Mesendoderm (in vitro differentiated cells): ENCODE measurements at regions not wholly inside any gene's neighbourhood (a gene's known extent, or its start where the extent isn't known, plus 50 kb on each side); places are given as distances from the start of the nearest gene placed in this dataset.

Experiments used
- DNase-seq: peaks from one replicate; pipeline ENCODE4 v3.0.0; 2013
- H2AK5ac ChIP-seq: 2 replicates; pipeline ENCODE4 v1.6.1; 2013; ENCODE audit warnings: low read length, inconsistent platforms
- H2BK120ac ChIP-seq: 2 replicates; pipeline ENCODE4 v1.6.1; 2013; ENCODE audit warnings: low read depth, mild to moderate bottlenecking, low read length, moderate library complexity, mixed read lengths
- H2BK15ac ChIP-seq: replicated peaks from 2 replicates; pipeline ENCODE4 v1.6.1; 2013; ENCODE audit warnings: low read depth, mild to moderate bottlenecking, moderate library complexity
- H2BK5ac ChIP-seq: 2 replicates; pipeline ENCODE4 v1.6.1; 2013; ENCODE audit warnings: low read length, inconsistent platforms
- H3K18ac ChIP-seq: 2 replicates; pipeline ENCODE4 v1.6.1; 2013; ENCODE audit warnings: mild to moderate bottlenecking, low read length, mixed read lengths
- H3K23ac ChIP-seq: one replicate; pipeline ENCODE4 v1.6.1; 2013; ENCODE audit warnings: low read length
- H3K27ac ChIP-seq: 2 replicates; pipeline ENCODE4 v1.5.1; 2013; ENCODE audit warnings: low read depth, mild to moderate bottlenecking, inconsistent platforms, low read length, moderate library complexity
- H3K27me3 ChIP-seq: 2 replicates; pipeline ENCODE4 v1.6.1; 2013; ENCODE audit warnings: low read length, control low read depth, mild to moderate bottlenecking, inconsistent platforms; ENCODE audit not compliant: insufficient read depth, poor library complexity
- H3K36me3 ChIP-seq: 2 replicates; pipeline ENCODE4 v1.6.1; 2013; ENCODE audit warnings: low read length, inconsistent platforms; ENCODE audit not compliant: control insufficient read depth, insufficient read depth
- H3K4ac ChIP-seq: one replicate; pipeline ENCODE4 v1.6.1; 2013; ENCODE audit warnings: low read depth, mild to moderate bottlenecking, low read length, moderate library complexity
- H3K4me1 ChIP-seq: 2 replicates; pipeline ENCODE4 v1.6.1; 2013; ENCODE audit warnings: low read depth, low read length, inconsistent platforms; ENCODE audit not compliant: control insufficient read depth
- H3K4me2 ChIP-seq: 2 replicates; pipeline ENCODE4 v1.6.1; 2013; ENCODE audit warnings: low read length
- H3K4me3 ChIP-seq: 2 replicates; pipeline ENCODE4 v1.5.1; 2013; ENCODE audit warnings: mild to moderate bottlenecking, low read length
- H3K56ac ChIP-seq: one replicate; pipeline ENCODE4 v1.6.1; 2013; ENCODE audit warnings: low read length
- H3K79me1 ChIP-seq: 2 replicates; pipeline ENCODE4 v1.6.1; 2013; ENCODE audit warnings: low read length, inconsistent platforms
- H3K79me2 ChIP-seq: 2 replicates; pipeline ENCODE4 v1.6.1; 2013; ENCODE audit warnings: mild to moderate bottlenecking, low read length; ENCODE audit not compliant: control insufficient read depth, insufficient read depth
- H3K9ac ChIP-seq: 2 replicates; pipeline ENCODE4 v1.6.1; 2013; ENCODE audit warnings: low read length, inconsistent platforms
- H4K5ac ChIP-seq: one replicate; pipeline ENCODE4 v1.6.1; 2013; ENCODE audit warnings: low read length
- H4K8ac ChIP-seq: one replicate; pipeline ENCODE4 v1.6.1; 2013; ENCODE audit warnings: low read depth, mild to moderate bottlenecking, control low read depth, low read length, moderate library complexity
- WGBS: extraction: QIAGEN DNeasy Blood & Tissue Kit; methylation state at CpG from one replicate; pipeline ENCODE4 v1.1.7; 2013; ENCODE audit warnings: low lambda C conversion rate, missing lambda C conversion rate; ENCODE audit not compliant: insufficient coverage; ENCODE audit errors: extremely low coverage; 5-methylcytosine and 5-hydroxymethylcytosine counted together

GRCh38 chr18:61001138-61001537 lies 332.1 kb upstream of the CDH20 start:
- Histone ChIP-seq H4K5ac (no peak overlapping the region), H3K79me1 (no peaks in the 10 kb centered on the region), H2BK5ac (no peak overlapping the region), H2AK5ac (no peak overlapping the region), H3K4ac (no peak overlapping the region), H3K18ac (no peak overlapping the region), H3K9ac (no peak overlapping the region), H3K4me2 (no peak overlapping the region), H3K27me3 (no peaks in the 10 kb centered on the region), H3K79me2 (no peaks in the 10 kb centered on the region), H2BK15ac (no peak overlapping the region), H3K56ac (no peak overlapping the region), H2BK120ac (no peak overlapping the region), H3K27ac (no peak overlapping the region), H3K4me3 (no peak overlapping the region), H3K36me3 (no peaks in the 10 kb centered on the region), H3K23ac (no peak overlapping the region), H4K8ac (no peak overlapping the region), H3K4me1 (no peaks in the 10 kb centered on the region)
- DNase-seq, result no peak
- no CpG with 5 or more reads among the region's 2 CpGs for WGBS

GRCh38 chr18:61006687-61007224 lies 326.5 kb upstream of the CDH20 start:
- Histone ChIP-seq H3K9ac (no peak overlapping the region), H3K18ac (no peak overlapping the region), H3K4me1 (no peaks in the 10 kb centered on the region), H3K4me2 (no peak overlapping the region), H3K4ac (no peak overlapping the region), H3K27ac (no peak overlapping the region), H3K4me3 (no peak overlapping the region), H2BK15ac (no peak overlapping the region), H4K8ac (no peak overlapping the region), H3K56ac (no peak overlapping the region), H2BK120ac (no peak overlapping the region), H3K79me1 (no peaks in the 10 kb centered on the region), H2BK5ac (no peak overlapping the region), H3K36me3 (no peaks in the 10 kb centered on the region), H3K79me2 (no peaks in the 10 kb centered on the region), H2AK5ac (no peak overlapping the region), H3K23ac (no peak overlapping the region), H4K5ac (no peak overlapping the region), H3K27me3 (no peaks in the 10 kb centered on the region)
- no CpG with 5 or more reads among the region's 4 CpGs for WGBS
- no peak for DNase-seq

DNA sequence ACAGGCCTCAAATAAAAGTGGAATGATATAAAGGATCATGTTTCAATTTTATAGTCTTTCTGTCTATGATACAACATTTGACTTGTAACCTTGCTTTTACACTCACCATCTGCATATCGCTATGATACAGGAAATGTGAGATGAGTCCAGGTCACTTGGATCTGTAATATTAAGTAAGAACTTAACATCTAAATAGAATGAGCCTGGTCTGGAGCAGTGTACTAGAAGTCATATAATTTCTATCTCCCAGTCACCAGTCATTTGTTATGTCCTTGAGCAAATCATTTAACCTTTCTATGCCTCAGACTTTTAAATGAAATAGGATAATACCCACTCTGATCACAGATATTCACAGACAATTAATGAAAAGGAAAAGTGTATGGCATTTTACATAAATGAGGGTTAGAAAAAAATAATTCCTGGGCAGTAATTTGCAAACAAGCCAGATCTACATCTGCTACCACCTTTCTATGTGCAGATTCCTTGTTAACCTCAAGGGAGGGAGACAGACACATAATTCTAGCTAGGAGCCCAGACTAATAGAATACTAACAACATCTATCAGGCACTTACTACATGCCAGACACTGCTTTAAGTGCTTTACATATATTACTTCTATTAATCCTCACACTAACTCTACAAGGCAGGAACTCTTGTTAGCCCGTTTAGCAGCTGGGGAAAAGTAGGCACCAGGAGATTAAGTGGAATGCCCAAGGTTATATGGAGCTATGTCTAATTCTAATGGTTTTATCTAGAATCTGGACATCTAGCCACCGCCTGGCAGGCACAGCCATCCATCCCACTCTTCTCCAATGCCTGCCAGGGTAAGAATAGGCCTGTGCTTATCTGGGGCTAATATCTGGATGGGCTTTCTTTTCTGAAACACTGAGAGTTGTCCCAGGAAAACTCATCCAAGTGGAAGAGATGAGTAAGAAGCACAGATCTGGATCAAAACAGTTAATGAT lies 313.6 kb upstream of the CDH20 start:
- no peak overlapping the region for H2BK5ac ChIP-seq
- no peaks in the 10 kb centered on the region for H3K79me2 ChIP-seq
- no peak overlapping the region for H3K4me2 ChIP-seq
- no CpG with 5 or more reads among the region's 3 CpGs for WGBS
- no peak overlapping the region for H2BK120ac ChIP-seq
- H3K79me1 ChIP-seq, result no peaks in the 10 kb centered on the region
- H4K5ac ChIP-seq, result no peak overlapping the region
- H3K56ac ChIP-seq, result no peak overlapping the region
- H3K18ac ChIP-seq, result no peak overlapping the region
- no peak overlapping the region for H2BK15ac ChIP-seq
- H3K9ac ChIP-seq, result no peak overlapping the region
- no peak overlapping the region for H4K8ac ChIP-seq
- no peaks in the 10 kb centered on the region for H3K4me1 ChIP-seq
- no peaks in the 10 kb centered on the region for H3K27me3 ChIP-seq
- no peak overlapping the region for H2AK5ac ChIP-seq
- H3K4me3 ChIP-seq, result no peak overlapping the region
- no peak overlapping the region for H3K27ac ChIP-seq
- no peaks in the 10 kb centered on the region for H3K36me3 ChIP-seq
- no peak overlapping the region for H3K23ac ChIP-seq
- H3K4ac ChIP-seq, result no peak overlapping the region
- no peak for DNase-seq

DNA sequence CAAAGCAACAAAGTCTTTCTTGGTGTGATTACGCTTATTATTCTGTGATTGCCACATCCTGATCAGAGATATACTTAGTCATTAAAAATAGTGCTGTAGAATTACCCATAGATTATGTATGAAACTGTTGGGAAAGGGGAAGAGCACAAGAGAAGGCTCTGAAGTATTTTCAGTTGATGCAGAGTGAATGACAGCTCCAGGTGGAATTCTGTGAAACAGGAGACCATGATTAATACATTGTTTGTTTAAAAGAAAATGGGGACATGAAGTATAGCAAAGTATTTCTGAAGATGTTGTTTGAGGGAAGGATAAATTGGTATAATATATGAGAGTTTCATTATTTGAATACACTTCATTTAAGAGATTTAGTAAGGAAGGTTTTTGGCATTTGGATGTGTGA lies 307.6 kb upstream of the CDH20 start:
- Histone ChIP-seq H2BK15ac (no peak overlapping the region), H3K9ac (no peak overlapping the region), H2BK120ac (no peak overlapping the region), H3K56ac (no peak overlapping the region), H3K4me3 (no peak overlapping the region), H3K23ac (no peak overlapping the region), H3K4me2 (no peak overlapping the region), H3K27me3 (no peaks in the 10 kb centered on the region), H4K5ac (no peak overlapping the region), H3K27ac (no peak overlapping the region), H3K4me1 (no peaks in the 10 kb centered on the region), H3K36me3 (no peaks in the 10 kb centered on the region), H2AK5ac (no peak overlapping the region), H3K79me1 (no peaks in the 10 kb centered on the region), H3K18ac (no peak overlapping the region), H4K8ac (no peak overlapping the region), H2BK5ac (no peak overlapping the region), H3K4ac (no peak overlapping the region), H3K79me2 (no peaks in the 10 kb centered on the region)
- no CpG with 5 or more reads among the region's 1 CpG for WGBS
- DNase-seq, result no peak

DNA sequence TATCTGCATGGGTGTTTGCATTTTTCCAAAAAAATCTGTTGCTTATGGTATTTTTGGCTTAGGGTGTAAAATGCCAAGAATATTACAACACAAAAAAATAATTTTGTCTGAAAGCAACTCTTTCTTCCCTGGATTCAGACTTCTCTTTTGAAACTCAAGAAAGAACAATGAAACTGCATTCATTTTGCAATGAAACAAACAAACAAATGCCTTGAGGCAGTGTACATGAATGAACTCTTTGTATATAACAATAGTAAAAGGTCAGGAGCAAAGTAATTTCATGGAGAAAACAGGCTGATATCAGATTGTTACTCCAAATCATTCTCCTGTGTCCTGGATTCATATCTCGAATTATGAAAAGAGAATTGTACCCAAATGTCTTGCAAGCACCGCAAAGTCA lies 301.6 kb upstream of the CDH20 start:
- DNase-seq, result no peak
- H3K56ac ChIP-seq, result no peak overlapping the region
- H3K9ac ChIP-seq, result no peak overlapping the region
- H2BK120ac ChIP-seq, result no peak overlapping the region
- H3K4me2 ChIP-seq, result no peak overlapping the region
- no peak overlapping the region for H2BK15ac ChIP-seq
- no peak overlapping the region for H3K4me3 ChIP-seq
- H3K79me2 ChIP-seq, result no peaks in the 10 kb centered on the region
- no peak overlapping the region for H3K23ac ChIP-seq
- no CpG with 5 or more reads among the region's 2 CpGs for WGBS
- no peak overlapping the region for H3K4ac ChIP-seq
- H3K27me3 ChIP-seq, result no peaks in the 10 kb centered on the region
- no peak overlapping the region for H2BK5ac ChIP-seq
- no peaks in the 10 kb centered on the region for H3K4me1 ChIP-seq
- H3K27ac ChIP-seq, result no peak overlapping the region
- no peak overlapping the region for H4K5ac ChIP-seq
- no peaks in the 10 kb centered on the region for H3K79me1 ChIP-seq
- H2AK5ac ChIP-seq, result no peak overlapping the region
- no peak overlapping the region for H4K8ac ChIP-seq
- no peaks in the 10 kb centered on the region for H3K36me3 ChIP-seq
- H3K18ac ChIP-seq, result no peak overlapping the region
